ENCODE measurements at regions not wholly inside any gene's neighbourhood (a gene's known extent, or its start where the extent isn't known, plus 50 kb on each side); places are given as distances from the start of the nearest gene placed in this dataset.

GRCh38 chr14:65943916-65944410, 531.4 kb downstream of the FUT8 start:
- TF ChIP-seq EZH2 (IDR thresholded peaks at IDR 0.05; ENCODE audit: borderline replicate concordance, low read depth, low read length, severe bottlenecking) (no peak), CTCF (IDR thresholded peaks at IDR 0.05; ENCODE audit: borderline replicate concordance, extremely low read depth, low read length, poor library complexity, severe bottlenecking) (no peak)
